CD8-positive, alpha-beta memory T cell (primary cell): ENCODE measurements at regions not wholly inside any gene's neighbourhood (a gene's known extent, or its start where the extent isn't known, plus 50 kb on each side); places are given as distances from the start of the nearest gene placed in this dataset.
"Not testable (repeated sequence)": the region's sequence is repeated elsewhere in the genome, so short reads cannot be mapped to it uniquely, and the experiment has no call there.

Experiments
- CTCF ChIA-PET: fragments of 350-600 bp; sonication (Branson Sonifier 250); formaldehyde crosslinking; loops from one replicate; lab custom pipeline; 2021; ENCODE audit warnings: antibody characterized with exemption; lab: Charles Lee
- POLR2A ChIA-PET: fragments of 350-600 bp; sonication (Branson Sonifier 250); formaldehyde crosslinking; loops from one replicate; lab custom pipeline; 2021; ENCODE audit warnings: antibody characterized with exemption; lab: Charles Lee
- DNase-seq, 5 donors: peaks; one replicate each; pipeline versions ENCODE4 v3.0.0 to v3.0.0-alpha.2; 2020 to 2022; ENCODE audit warnings: mixed read lengths in 1 of 5
- H3K27ac ChIP-seq: one replicate; pipeline ENCODE4 v1.7.0; 2013; ENCODE audit warnings: low read depth, mild to moderate bottlenecking, low read length, moderate library complexity
- H3K27me3 ChIP-seq: 2 replicates; pipeline ENCODE4 v1.7.0; 2013; ENCODE audit warnings: low read length, mild to moderate bottlenecking; ENCODE audit not compliant: insufficient read depth, poor library complexity, severe bottlenecking
- H3K36me3 ChIP-seq: 2 replicates; pipeline ENCODE4 v1.7.0; 2013; ENCODE audit warnings: mild to moderate bottlenecking, low read length, moderate library complexity; ENCODE audit not compliant: insufficient read depth
- H3K4me1 ChIP-seq: 2 replicates; pipeline ENCODE4 v1.7.0; 2013; ENCODE audit warnings: mild to moderate bottlenecking, low read length, moderate library complexity; ENCODE audit not compliant: insufficient read depth
- H3K4me3 ChIP-seq: 2 replicates; pipeline ENCODE4 v1.7.0; 2013; ENCODE audit warnings: mild to moderate bottlenecking, low read length
- H3K9me3 ChIP-seq: 2 replicates; pipeline ENCODE4 v1.7.0; 2013; ENCODE audit warnings: mild to moderate bottlenecking, low read length
- H3K27ac Mint-ChIP-seq, 8 donors: one replicate each; pipeline ENCODE4 v1.8.0; 2020 to 2021; ENCODE audit warnings: mixed read lengths in 8 of 8, mild to moderate bottlenecking in 6 of 8, inconsistent platforms in 3 of 8, moderate library complexity in 3 of 8
- H3K27me3 Mint-ChIP-seq, 2 donors: one replicate each; pipeline ENCODE4 v1.8.0; 2020 to 2021; ENCODE audit warnings: mixed read lengths in 2 of 2, mild to moderate bottlenecking in 1 of 2, moderate library complexity in 1 of 2
- H3K36me3 Mint-ChIP-seq, 3 donors: one replicate each; pipeline ENCODE4 v1.8.0; 2020 to 2021; ENCODE audit warnings: mixed read lengths in 3 of 3, inconsistent platforms in 1 of 3, mild to moderate bottlenecking in 1 of 3
- H3K4me1 Mint-ChIP-seq, 3 donors: one replicate each; pipeline ENCODE4 v1.8.0; 2020 to 2021; ENCODE audit warnings: mixed read lengths in 3 of 3, inconsistent platforms in 1 of 3, mild to moderate bottlenecking in 1 of 3
- H3K4me3 Mint-ChIP-seq, 7 donors: one replicate each; pipeline ENCODE4 v1.8.0; 2020 to 2021; ENCODE audit warnings: mixed read lengths in 7 of 7, mild to moderate bottlenecking in 6 of 7, moderate library complexity in 4 of 7, inconsistent platforms in 2 of 7
- H3K9me3 Mint-ChIP-seq, 5 donors: one replicate each; pipeline ENCODE4 v1.8.0; 2020 to 2022; ENCODE audit warnings: mixed read lengths in 5 of 5, mild to moderate bottlenecking in 3 of 5, moderate library complexity in 2 of 5, inconsistent platforms in 1 of 5

DNA sequence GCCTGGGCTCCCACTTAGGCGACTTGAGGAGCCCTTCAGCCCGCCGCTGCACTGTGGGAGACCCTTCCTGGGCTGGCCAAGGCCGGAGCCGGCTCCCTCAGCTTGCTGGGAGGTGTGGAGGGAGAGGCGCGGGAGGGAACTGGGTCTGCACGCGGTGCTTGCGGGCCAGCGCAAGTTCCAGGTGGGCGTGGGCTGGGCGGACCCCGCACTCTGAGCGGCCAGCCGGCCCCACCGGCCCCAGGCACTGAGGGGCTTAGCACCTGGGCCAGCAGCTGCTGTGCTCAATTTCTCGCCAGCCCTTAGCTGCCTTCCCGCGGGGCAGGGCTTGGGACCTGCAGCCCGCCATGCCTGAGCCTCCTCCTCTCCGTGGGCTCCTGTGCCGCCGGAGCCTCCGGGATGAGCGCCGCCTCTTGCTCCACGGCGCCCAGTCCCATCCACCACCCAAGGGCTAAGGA lies 946.3 kb downstream of the IPMK start:
- H3K27ac Mint-ChIP-seq, H3K36me3 Mint-ChIP-seq, H3K4me1 Mint-ChIP-seq, POLR2A ChIA-PET, H3K27me3 Mint-ChIP-seq, DNase-seq, H3K9me3 Mint-ChIP-seq, H3K4me3 Mint-ChIP-seq, CTCF ChIA-PET, H3K4me3 ChIP-seq, H3K36me3 ChIP-seq, H3K27me3 ChIP-seq, H3K4me1 ChIP-seq, H3K9me3 ChIP-seq, H3K27ac ChIP-seq: not testable (repeated sequence)

- DNase-seq: no peak
- no peak overlapping the region for H3K4me3 ChIP-seq
- H3K27ac ChIP-seq: no peak overlapping the region
- H3K4me1 Mint-ChIP-seq: no peaks in the 10 kb centered on the region
- no peaks in the 10 kb centered on the region for H3K27me3 ChIP-seq
- no peaks in the 10 kb centered on the region for H3K9me3 ChIP-seq
- no peaks in the 10 kb centered on the region for H3K4me1 ChIP-seq
- no peaks in the 10 kb centered on the region for H3K36me3 Mint-ChIP-seq
- no peak overlapping the region for H3K4me3 Mint-ChIP-seq
- CTCF ChIA-PET: no interaction called here
- no peaks in the 10 kb centered on the region for H3K36me3 ChIP-seq
- H3K27ac Mint-ChIP-seq: no peak overlapping the region
- no peaks in the 10 kb centered on the region for H3K27me3 Mint-ChIP-seq
- POLR2A ChIA-PET: no interaction called here
- peaks cover 4 to 9% (median 5%) of the 10 kb centered on the region in 5 donors for H3K9me3 Mint-ChIP-seq
Measured at GRCh38 chr10:57320416-57320815, 947.3 kb downstream of the IPMK start.

GRCh38 chr10:57314046-57314445 lies 953.0 kb upstream of the ZWINT start:
- H3K36me3 Mint-ChIP-seq: no peaks in the 10 kb centered on the region
- ChIA-PET CTCF (no interaction called here), POLR2A (no interaction called here)
- H3K4me3 Mint-ChIP-seq: no peak overlapping the region
- no peak for DNase-seq
- no peaks in the 10 kb centered on the region for H3K36me3 ChIP-seq
- H3K27ac ChIP-seq: no peak overlapping the region
- no peak overlapping the region for H3K27ac Mint-ChIP-seq
- H3K27me3 ChIP-seq: no peaks in the 10 kb centered on the region
- no peaks in the 10 kb centered on the region for H3K4me1 Mint-ChIP-seq
- no peak overlapping the region for H3K4me3 ChIP-seq
- no peaks in the 10 kb centered on the region for H3K27me3 Mint-ChIP-seq
- H3K4me1 ChIP-seq: no peaks in the 10 kb centered on the region
- peaks cover 0 to 5% (median 2%) of the 10 kb centered on the region in 5 donors for H3K9me3 Mint-ChIP-seq
- no peaks in the 10 kb centered on the region for H3K9me3 ChIP-seq

- Histone ChIP-seq H3K36me3 (no peaks in the 10 kb centered on the region), H3K4me1 (no peaks in the 10 kb centered on the region), H3K9me3 (no peaks in the 10 kb centered on the region), H3K27ac (no peak overlapping the region), H3K4me3 (no peak overlapping the region), H3K27me3 (no peaks in the 10 kb centered on the region)
- Mint-ChIP-seq H3K27me3 (no peaks in the 10 kb centered on the region), H3K27ac (no peak overlapping the region), H3K36me3 (no peaks in the 10 kb centered on the region), H3K4me3 (no peak overlapping the region), H3K9me3 (peaks cover 0 to 22% (median 10%) of the 10 kb centered on the region in 5 donors), H3K4me1 (no peaks in the 10 kb centered on the region)
- no peak for DNase-seq
- ChIA-PET CTCF (no interaction called here), POLR2A (no interaction called here)
Measured at GRCh38 chr10:57303566-57303965, 942.5 kb upstream of the ZWINT start.

GRCh38 chr10:57300718-57301117 lies 939.7 kb upstream of the ZWINT start:
- no peaks in the 10 kb centered on the region for H3K27me3 ChIP-seq
- H3K27me3 Mint-ChIP-seq: no peaks in the 10 kb centered on the region
- H3K27ac Mint-ChIP-seq: no peak overlapping the region
- ChIA-PET CTCF (no interaction called here), POLR2A (no interaction called here)
- no peak for DNase-seq
- H3K36me3 Mint-ChIP-seq: no peaks in the 10 kb centered on the region
- H3K9me3 ChIP-seq: no peaks in the 10 kb centered on the region
- H3K9me3 Mint-ChIP-seq: peaks cover 0 to 12% (median 6%) of the 10 kb centered on the region in 5 donors
- no peak overlapping the region for H3K27ac ChIP-seq
- no peak overlapping the region for H3K4me3 Mint-ChIP-seq
- no peaks in the 10 kb centered on the region for H3K4me1 ChIP-seq
- H3K4me3 ChIP-seq: no peak overlapping the region
- H3K4me1 Mint-ChIP-seq: no peaks in the 10 kb centered on the region
- no peaks in the 10 kb centered on the region for H3K36me3 ChIP-seq

- Histone ChIP-seq H3K27ac (no peak overlapping the region), H3K27me3 (no peaks in the 10 kb centered on the region), H3K9me3 (no peaks in the 10 kb centered on the region), H3K36me3 (no peaks in the 10 kb centered on the region), H3K4me1 (no peaks in the 10 kb centered on the region), H3K4me3 (no peak overlapping the region)
- no peaks in the 10 kb centered on the region for H3K36me3 Mint-ChIP-seq
- ChIA-PET CTCF (no interaction called here), POLR2A (no interaction called here)
- no peak for DNase-seq
- peaks cover 0 to 29% (median 2%) of the 10 kb centered on the region in 5 donors for H3K9me3 Mint-ChIP-seq
- H3K4me3 Mint-ChIP-seq: no peak overlapping the region
- no peaks in the 10 kb centered on the region for H3K27me3 Mint-ChIP-seq
- H3K4me1 Mint-ChIP-seq: no peaks in the 10 kb centered on the region
- no peak overlapping the region for H3K27ac Mint-ChIP-seq
Measured at GRCh38 chr10:57294698-57295097, 933.6 kb upstream of the ZWINT start.

DNA sequence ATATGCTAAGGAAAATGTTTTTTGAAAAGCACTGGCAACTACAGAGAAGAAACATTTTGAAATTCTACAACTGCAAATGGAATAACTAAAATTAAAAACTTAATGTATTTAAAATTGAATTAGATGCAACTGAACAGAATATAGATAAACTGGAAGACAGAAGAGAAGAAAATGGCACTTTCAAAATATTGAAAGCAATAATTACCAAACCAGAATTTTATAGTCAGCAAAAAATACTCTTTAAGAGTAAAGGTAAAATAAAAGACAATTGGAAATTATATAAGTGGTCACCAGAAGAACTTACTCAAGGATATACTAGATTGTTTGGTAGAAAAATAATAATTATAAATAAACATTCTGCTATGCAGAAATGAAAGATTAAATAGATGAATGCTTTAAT lies 927.7 kb upstream of the ZWINT start:
- Mint-ChIP-seq H3K9me3 (peaks cover 0 to 31% (median 7%) of the 10 kb centered on the region in 5 donors), H3K36me3 (peaks cover 0 to 2% (median 0%) of the 10 kb centered on the region in 3 donors), H3K27ac (no peak overlapping the region), H3K4me3 (no peak overlapping the region), H3K27me3 (no peaks in the 10 kb centered on the region), H3K4me1 (no peaks in the 10 kb centered on the region)
- ChIA-PET CTCF (no interaction called here), POLR2A (no interaction called here)
- H3K9me3 ChIP-seq: no peaks in the 10 kb centered on the region
- H3K27ac ChIP-seq: no peak overlapping the region
- H3K27me3 ChIP-seq: no peaks in the 10 kb centered on the region
- DNase-seq: no peak
- H3K4me1 ChIP-seq: no peaks in the 10 kb centered on the region
- no peak overlapping the region for H3K4me3 ChIP-seq
- no peaks in the 10 kb centered on the region for H3K36me3 ChIP-seq

DNA sequence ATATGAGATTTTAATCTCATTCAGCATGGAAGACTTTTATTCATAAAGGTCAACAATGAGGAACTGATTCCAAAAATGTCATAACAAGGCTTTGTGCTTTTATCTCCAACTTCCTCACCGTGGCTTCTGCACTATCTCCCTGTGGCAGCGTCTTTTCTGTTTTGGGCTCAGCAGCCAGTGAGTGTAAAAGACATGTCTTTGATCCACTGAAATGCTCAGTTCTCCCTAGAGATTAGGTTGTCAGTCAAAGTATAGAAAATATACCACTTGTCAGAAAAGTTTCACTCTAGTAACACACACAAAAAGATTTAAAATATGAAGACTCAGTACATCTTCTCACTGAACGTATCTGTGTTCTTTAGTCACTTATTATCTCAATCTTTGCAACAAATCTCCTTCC lies 901.8 kb upstream of the ZWINT start:
- CTCF ChIA-PET: no interaction called here
- Histone ChIP-seq H3K36me3 (no peaks in the 10 kb centered on the region), H3K4me3 (no peak overlapping the region), H3K27ac (no peak overlapping the region), H3K27me3 (no peaks in the 10 kb centered on the region), H3K4me1 (no peaks in the 10 kb centered on the region), H3K9me3 (no peaks in the 10 kb centered on the region)
- H3K36me3 Mint-ChIP-seq: no peaks in the 10 kb centered on the region
- no peaks in the 10 kb centered on the region for H3K4me1 Mint-ChIP-seq
- no peak for DNase-seq
- H3K9me3 Mint-ChIP-seq: peaks cover 0 to 20% (median 9%) of the 10 kb centered on the region in 5 donors
- H3K27me3 Mint-ChIP-seq: no peaks in the 10 kb centered on the region
- H3K27ac Mint-ChIP-seq: no peak overlapping the region
- H3K4me3 Mint-ChIP-seq: no peak overlapping the region
- POLR2A ChIA-PET: no interaction called here

DNA sequence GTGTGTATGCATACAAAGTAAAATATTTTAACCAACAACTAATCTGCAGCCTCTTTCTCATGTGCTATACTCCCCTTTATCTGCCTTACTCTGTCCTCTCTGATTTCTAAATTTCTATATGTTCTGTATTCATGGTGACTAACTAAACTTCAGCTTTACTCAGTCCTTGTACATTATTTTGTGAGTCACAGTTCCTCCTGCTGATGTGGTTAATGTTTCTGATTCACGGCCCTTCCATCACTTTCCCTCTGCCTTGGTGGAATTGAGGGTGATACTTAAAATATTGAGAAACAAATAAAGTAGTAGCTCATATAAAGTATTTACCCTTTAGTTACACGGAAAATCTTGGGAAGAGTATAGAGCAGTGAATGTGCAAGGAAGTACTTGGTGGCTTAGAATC lies 899.1 kb upstream of the ZWINT start:
- H3K4me1 Mint-ChIP-seq: no peaks in the 10 kb centered on the region
- no peaks in the 10 kb centered on the region for H3K36me3 Mint-ChIP-seq
- H3K9me3 Mint-ChIP-seq: peaks cover 4 to 24% (median 13%) of the 10 kb centered on the region in 5 donors
- no peak overlapping the region for H3K4me3 ChIP-seq
- no peaks in the 10 kb centered on the region for H3K9me3 ChIP-seq
- no peaks in the 10 kb centered on the region for H3K27me3 ChIP-seq
- no peak overlapping the region for H3K4me3 Mint-ChIP-seq
- H3K27ac Mint-ChIP-seq: no peak overlapping the region
- H3K27ac ChIP-seq: no peak overlapping the region
- H3K4me1 ChIP-seq: no peaks in the 10 kb centered on the region
- POLR2A ChIA-PET: no interaction called here
- H3K27me3 Mint-ChIP-seq: no peaks in the 10 kb centered on the region
- CTCF ChIA-PET: no interaction called here
- no peak for DNase-seq
- H3K36me3 ChIP-seq: no peaks in the 10 kb centered on the region
